Lung (tissue), 11 donors: ENCODE measurements at regions not wholly inside any gene's neighbourhood (a gene's known extent, or its start where the extent isn't known, plus 50 kb on each side); places are given as distances from the start of the nearest gene placed in this dataset.
A peak's percentile ranks its signal among the peaks of the same experiment; 100 is the strongest.

Source experiments
- ATAC-seq: fragments of 200-7000 bp; cut with Tn5 transposase; one replicate; pipeline ENCODE4 v1.9.1; 2020; ENCODE audit warnings: moderate number of reproducible peaks; ENCODE audit not compliant: insufficient read depth, low FRiP score
- DNase-seq, 3 donors: peaks; one replicate each; pipeline ENCODE4 v3.0.0-alpha.2; 2013 to 2017
- H3K27ac ChIP-seq, 2 donors: one replicate each; pipeline ENCODE4 v1.5.1; 2013; ENCODE audit warnings: mild to moderate bottlenecking in 2 of 2, moderate library complexity in 2 of 2, control low read depth in 1 of 2, inconsistent platforms in 1 of 2, low read depth in 1 of 2, low read length in 1 of 2
- H3K27me3 ChIP-seq, 3 donors: one replicate each; pipeline ENCODE4 v1.5.1; 2013; ENCODE audit warnings: low read length in 2 of 3; ENCODE audit not compliant: control insufficient read depth in 3 of 3, insufficient read depth in 3 of 3
- H3K36me3 ChIP-seq, 4 donors: one replicate each; pipeline ENCODE4 v1.5.1; 2013; ENCODE audit warnings: low read length in 4 of 4, mild to moderate bottlenecking in 1 of 4, moderate library complexity in 1 of 4; ENCODE audit not compliant: control insufficient read depth in 4 of 4, insufficient read depth in 4 of 4
- H3K4me1 ChIP-seq, 5 donors: one replicate each; pipeline ENCODE4 v1.5.1; 2013; ENCODE audit warnings: low read length in 5 of 5, mild to moderate bottlenecking in 2 of 5, moderate library complexity in 1 of 5; ENCODE audit not compliant: control insufficient read depth in 5 of 5, insufficient read depth in 5 of 5
- H3K4me3 ChIP-seq: one replicate; pipeline ENCODE4 v1.5.1; 2013; ENCODE audit warnings: mild to moderate bottlenecking, control low read depth, moderate library complexity
- H3K9ac ChIP-seq, 2 donors: one replicate each; pipeline ENCODE4 v1.5.1; 2013; ENCODE audit warnings: low read length in 2 of 2, control low read depth in 1 of 2; ENCODE audit not compliant: insufficient read depth in 1 of 2
- H3K9me3 ChIP-seq, 4 donors: one replicate each; pipeline ENCODE4 v1.5.1; 2013; ENCODE audit warnings: low read length in 3 of 4, mild to moderate bottlenecking in 1 of 4, moderate library complexity in 1 of 4; ENCODE audit not compliant: control insufficient read depth in 4 of 4, insufficient read depth in 3 of 4
- WGBS, 2 donors: extraction: QIAGEN DNeasy Blood & Tissue Kit; methylation state at CpG; one replicate each; pipeline ENCODE4 v1.1.7; 2013; 5-methylcytosine and 5-hydroxymethylcytosine counted together
- TF ChIP-seq, protein P1 (sequence below): IDR thresholded peaks from 2 replicates; pipeline ENCODE4 v1.5.1; 2012; ENCODE audit warnings: mild to moderate bottlenecking; ENCODE audit errors: control extremely low read depth, extremely low read depth
- donor health status: control.
- donor health status: control.
- donor health status: Bipolar disorder and iron deficiency.
- donor health status: healthy.
- donor health status: DM: yes; HTN: yes; CAD: no.

DNA sequence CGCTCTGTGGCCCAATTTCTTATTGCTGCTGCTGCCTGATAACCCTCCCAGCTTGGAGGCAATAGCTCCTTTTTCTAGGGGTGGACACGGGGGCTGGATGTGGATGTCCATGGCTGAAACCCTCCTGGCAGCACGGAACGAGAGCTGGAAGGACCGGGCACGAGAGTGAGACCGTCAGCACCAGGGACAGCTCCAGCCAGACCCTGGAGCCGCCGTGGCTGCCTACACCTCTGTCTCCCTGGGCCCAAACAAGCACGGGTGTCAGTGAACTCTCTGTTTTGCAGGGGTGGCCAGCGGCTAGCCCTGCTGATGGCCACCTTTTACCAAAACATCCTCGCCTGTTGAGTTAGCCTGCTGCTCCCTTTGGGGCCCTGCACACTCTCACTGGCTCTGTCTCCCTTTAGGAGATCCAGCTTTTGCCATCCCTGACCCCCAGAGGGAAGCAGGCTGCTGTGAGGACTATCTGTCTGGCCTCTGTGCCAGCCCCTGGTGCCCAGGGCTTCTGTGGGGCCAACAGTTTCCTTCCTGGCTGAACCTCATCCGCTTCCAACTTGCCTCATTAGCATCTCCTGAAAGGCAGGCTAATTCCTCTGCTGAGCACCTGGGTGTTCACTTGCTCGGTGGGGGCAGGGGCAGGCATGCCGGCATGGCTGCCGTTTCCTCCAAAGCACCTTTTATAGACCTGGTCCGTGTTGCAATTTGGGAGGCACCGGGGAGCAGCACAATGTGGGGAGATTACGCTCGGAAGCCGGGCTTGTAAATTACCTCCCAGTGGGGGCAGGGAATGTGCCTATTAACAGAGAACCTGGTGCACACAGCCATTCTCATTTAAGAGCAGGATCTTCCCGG lies 118.1 kb downstream of the ENGASE start:
- TF ChIP-seq, protein P1, sequence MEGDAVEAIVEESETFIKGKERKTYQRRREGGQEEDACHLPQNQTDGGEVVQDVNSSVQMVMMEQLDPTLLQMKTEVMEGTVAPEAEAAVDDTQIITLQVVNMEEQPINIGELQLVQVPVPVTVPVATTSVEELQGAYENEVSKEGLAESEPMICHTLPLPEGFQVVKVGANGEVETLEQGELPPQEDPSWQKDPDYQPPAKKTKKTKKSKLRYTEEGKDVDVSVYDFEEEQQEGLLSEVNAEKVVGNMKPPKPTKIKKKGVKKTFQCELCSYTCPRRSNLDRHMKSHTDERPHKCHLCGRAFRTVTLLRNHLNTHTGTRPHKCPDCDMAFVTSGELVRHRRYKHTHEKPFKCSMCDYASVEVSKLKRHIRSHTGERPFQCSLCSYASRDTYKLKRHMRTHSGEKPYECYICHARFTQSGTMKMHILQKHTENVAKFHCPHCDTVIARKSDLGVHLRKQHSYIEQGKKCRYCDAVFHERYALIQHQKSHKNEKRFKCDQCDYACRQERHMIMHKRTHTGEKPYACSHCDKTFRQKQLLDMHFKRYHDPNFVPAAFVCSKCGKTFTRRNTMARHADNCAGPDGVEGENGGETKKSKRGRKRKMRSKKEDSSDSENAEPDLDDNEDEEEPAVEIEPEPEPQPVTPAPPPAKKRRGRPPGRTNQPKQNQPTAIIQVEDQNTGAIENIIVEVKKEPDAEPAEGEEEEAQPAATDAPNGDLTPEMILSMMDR = no peak
- Histone ChIP-seq H3K9ac (no peak overlapping the region), H3K27ac (no peak overlapping the region), H3K36me3 (no peaks in the 10 kb centered on the region), H3K4me3 (no peak overlapping the region), H3K27me3 (peaks cover 0 to 37% (median 11%) of the 10 kb centered on the region in 3 donors), H3K9me3 (peaks cover 0 to 5% (median 0%) of the 10 kb centered on the region in 4 donors), H3K4me1 (no peaks in the 10 kb centered on the region)
- DNase-seq = peak; percentile 52 to 70 (median 70)
- ATAC-seq = no peak
- WGBS, 2 donors = 7 to 8% methylated on average over 21 to 22 of the region's 22 CpGs

DNA sequence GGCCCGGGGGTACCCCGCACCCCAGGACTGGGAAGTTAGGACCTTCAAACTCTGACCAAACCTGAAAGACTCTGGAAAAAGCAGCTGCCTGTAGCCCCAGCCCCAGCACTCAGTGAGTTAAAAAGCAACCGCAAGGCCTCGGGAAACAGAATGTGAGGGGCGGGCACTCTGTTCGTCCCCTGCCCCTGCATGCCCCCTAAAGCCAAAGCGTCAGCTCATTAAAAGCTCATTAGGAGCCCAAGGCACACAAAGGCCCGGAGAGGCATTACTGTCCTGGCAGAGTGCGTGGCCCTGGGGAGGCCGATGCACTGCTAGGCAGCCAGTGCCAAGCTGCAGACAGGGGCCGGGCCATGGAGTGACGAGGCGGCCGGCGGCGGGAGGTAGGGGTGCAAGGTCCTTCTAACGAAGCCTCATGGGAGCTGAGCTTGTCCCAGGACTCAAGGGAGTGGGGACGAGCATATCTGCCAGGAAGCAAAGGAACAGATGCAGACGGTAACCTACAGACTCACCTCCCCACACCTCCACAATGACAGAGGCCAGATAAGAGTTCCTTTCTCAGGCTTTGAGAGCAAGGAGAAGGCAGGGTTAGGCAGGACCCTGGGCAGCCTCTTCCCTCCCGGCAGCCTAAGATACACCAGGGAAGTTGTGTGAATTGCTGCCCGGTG lies 116.8 kb downstream of the ENGASE start:
- Histone ChIP-seq H3K27ac (no peak overlapping the region), H3K4me3 (no peak overlapping the region), H3K36me3 (no peaks in the 10 kb centered on the region), H3K4me1 (no peaks in the 10 kb centered on the region), H3K9me3 (peaks cover 0 to 5% (median 0%) of the 10 kb centered on the region in 4 donors), H3K9ac (no peak overlapping the region), H3K27me3 (peaks cover 2 to 44% (median 21%) of the 10 kb centered on the region in 3 donors)
- ATAC-seq (no peak), DNase-seq (no peak)
- TF ChIP-seq, protein P1 = no peak
- 38 to 42% methylated on average over 21 of the region's 21 CpGs for WGBS, 2 donors

DNA sequence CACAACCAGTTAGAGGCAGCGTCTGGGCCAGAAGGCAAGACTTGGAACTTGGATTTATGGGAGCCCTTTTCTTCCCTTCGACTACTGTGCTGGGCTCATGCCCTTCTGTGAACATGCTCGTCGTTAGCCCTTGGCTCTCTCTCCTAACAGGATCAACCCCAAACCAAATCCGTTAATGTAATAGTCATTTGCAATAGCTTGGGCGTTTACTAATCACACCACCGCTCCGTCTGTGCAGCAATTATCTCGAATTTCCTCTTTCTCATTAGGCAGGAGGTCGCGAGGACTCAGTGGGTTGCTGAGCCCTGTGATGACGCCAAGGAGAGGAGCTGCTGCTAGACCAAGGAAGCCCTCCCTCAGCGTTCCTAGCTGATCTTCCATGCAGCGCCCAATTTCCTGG lies 114.7 kb downstream of the ENGASE start:
- H3K27me3 ChIP-seq = peaks cover 11 to 63% (median 38%) of the 10 kb centered on the region in 3 donors
- DNase-seq = no peak
- TF ChIP-seq, protein P1 = no peak
- 59 to 67% methylated on average over 14 of the region's 14 CpGs for WGBS, 2 donors
- H3K4me1 ChIP-seq = no peaks in the 10 kb centered on the region
- no peak for ATAC-seq
- H3K9ac ChIP-seq = no peak overlapping the region
- no peak overlapping the region for H3K4me3 ChIP-seq
- no peak overlapping the region for H3K27ac ChIP-seq
- no peaks in the 10 kb centered on the region for H3K36me3 ChIP-seq
- peaks cover 0 to 5% (median 0%) of the 10 kb centered on the region in 4 donors for H3K9me3 ChIP-seq
